ENCODE measurements at regions not wholly inside any gene's neighbourhood (a gene's known extent, or its start where the extent isn't known, plus 50 kb on each side); places are given as distances from the start of the nearest gene placed in this dataset.

DNA sequence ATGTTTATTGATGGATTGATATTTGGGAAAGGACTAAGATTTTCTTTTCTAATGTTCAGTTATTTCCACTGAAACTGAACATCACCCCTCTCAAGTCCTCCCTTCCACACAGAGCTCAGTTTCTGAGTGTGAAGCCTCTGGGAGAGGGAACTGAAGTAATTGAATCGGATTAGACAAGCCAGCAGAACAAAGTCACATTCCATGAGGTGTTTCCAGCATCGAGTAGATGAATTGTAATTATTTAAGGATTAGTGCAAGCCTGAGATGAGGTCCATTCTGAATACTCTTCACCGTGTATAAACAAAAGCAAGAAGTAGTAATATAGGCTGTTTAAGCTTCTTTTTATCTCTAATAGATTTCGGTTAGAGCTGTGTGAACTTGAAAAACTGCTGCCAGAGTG lies 2060.5 kb downstream of the MAT2B start:
- TF ChIP-seq, protein P1, sequence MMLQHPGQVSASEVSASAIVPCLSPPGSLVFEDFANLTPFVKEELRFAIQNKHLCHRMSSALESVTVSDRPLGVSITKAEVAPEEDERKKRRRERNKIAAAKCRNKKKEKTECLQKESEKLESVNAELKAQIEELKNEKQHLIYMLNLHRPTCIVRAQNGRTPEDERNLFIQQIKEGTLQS (CRISPR knock-in tag; conservative IDR thresholded peaks at IDR 0.05) = no peak
- TF ChIP-seq E2F5 (CRISPR knock-in tag; IDR thresholded peaks at IDR 0.05) = no peak
